DMS153 (cell line): ENCODE measurements at regions not wholly inside any gene's neighbourhood (a gene's known extent, or its start where the extent isn't known, plus 50 kb on each side); places are given as distances from the start of the nearest gene placed in this dataset.
"Not testable (repeated sequence)": the region's sequence is repeated elsewhere in the genome, so short reads cannot be mapped to it uniquely, and the experiment has no call there.

Source experiments
- DNase-seq: peaks from one replicate; lab custom pipeline; 2025; lab: John Stamatoyannopoulos, UW

DNA sequence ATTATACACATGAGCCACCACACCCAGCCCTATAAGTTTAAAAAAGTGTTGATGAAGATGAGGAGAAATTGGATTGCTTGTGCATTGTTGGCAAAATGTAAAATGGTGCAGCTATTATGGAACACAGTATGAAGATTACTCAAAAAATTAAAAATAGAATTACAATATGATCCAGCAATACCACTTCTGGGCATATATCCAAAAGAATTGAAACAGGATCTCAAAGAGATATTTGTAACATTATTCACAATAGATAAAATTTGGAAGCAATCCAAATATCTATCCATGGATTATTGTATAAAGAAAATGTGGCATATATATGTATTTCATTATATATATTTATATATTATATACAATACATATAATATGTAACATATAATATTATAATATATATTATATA, 515.6 kb upstream of the GNPDA2 start:
- DNase-seq = no peak

DNA sequence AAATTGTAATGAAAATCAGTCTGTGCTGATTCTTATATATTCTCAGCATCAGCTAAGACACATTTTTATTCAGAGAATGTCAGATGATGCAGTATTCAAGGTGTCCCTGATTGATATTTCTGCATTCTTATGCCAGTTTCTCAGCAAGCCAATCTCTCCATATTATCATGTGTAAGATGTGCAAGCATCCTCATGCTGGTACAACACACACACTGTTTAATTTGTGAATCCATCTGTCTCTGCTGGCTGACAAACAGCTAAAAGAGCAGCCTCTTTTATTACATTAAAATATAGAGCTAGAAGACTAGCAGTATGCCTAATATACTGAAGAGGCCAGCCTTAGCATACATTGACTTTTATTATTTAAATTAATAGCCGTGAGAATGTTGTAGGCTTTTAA, 502.9 kb upstream of the GNPDA2 start:
- no peak for DNase-seq

DNA sequence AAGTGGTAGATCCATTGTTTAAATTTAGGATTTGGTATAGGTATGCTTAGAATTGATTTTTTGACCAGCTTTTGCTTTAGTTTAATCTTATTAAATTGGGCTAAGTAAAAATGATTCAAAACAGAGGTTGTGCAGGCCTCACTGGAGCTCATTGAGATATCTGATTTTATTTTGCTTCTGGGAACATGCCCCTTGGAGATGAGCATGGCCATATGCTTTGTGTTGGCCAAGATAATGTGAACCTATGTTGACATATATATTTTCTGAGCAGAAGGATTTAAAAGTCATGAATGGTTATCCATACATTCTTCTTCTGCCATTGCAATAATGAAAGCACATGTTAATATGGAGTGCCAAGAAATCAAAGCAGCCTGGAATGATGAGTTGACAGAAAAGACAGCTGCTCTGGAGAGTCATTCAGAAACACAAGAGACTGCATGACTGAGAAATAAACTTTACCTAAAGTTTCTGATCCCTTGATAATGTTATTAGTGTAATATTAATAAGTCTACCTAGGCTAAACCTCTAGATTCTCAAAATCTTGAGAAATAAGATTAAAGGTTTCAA, 489.7 kb upstream of the GNPDA2 start:
- no peak for DNase-seq

DNA sequence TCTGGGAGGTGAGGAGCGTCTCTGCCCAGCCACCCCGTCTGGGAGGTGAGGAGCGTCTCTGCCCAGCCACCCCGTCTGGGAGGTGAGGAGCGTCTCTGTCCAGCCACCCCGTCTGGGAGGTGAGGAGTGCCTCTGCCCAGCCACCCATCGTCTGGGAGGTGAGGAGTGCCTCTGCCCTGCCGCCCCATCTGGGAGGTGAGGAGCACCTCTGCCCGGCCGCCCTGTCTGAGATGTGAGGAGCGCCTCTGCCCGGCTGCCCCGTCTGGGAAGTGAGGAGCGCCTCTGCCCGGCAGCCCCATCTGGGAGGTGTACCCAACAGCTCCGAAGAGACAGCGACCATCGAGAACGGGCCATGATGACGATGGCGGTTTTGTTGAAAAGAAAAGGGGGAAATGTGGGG, 482.1 kb upstream of the GNPDA2 start:
- not testable (repeated sequence) for DNase-seq

DNA sequence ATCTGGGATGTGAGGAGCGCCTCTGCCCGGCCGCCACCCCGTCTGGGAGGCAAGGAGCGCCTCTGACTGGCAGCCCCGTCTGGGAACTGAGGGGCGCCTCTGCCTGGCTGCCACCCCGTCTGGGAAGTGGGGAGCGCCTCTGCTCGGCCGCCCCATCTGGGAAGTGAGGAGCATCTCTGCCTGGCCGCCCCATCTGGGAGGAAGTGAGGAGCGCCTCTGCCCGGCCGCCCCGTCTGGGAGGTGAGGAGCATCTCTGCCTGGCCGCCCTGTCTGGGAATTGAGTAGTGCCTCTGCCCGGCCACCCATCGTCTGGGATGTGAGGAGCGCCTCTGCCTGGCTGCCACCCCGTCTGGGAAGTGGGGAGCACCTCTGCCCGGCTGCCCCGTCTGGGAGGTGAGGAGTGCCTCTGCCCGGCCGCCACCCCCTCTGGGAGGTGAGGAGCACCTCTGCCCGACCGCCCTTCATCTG, 481.5 kb upstream of the GNPDA2 start:
- DNase-seq = not testable (repeated sequence)

DNA sequence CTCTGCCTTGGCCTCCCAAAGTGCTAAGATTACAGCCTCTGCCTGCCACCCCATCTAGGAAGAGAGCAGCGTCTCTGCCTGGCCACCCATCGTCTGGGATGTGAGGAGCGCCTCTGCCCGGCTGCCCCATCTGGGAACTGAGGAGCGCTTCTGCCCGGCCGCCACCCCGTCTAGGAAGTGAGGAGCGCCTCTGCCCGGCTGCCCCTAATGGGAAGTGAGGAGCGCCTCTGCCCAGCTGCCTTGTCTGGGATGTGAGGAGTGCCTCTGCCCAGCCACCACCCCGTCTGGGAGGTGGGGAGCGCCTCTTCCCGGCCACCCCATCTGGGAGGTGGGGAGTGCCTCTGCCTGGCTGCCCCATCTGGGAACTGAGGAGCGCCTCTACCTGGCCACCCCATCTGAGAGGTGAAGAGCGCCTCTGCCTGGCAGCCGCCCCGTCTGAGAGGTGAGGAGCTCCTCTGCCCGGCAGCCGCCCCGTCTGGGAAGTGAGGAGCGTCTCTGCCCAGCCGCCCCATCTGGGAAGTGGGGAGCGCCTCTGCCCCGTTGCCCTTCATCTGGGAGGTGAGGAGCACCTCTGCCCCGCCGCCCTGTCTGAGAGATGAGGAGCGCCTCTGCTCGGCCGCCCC, 481.0 kb upstream of the GNPDA2 start:
- DNase-seq = not testable (repeated sequence)

DNA sequence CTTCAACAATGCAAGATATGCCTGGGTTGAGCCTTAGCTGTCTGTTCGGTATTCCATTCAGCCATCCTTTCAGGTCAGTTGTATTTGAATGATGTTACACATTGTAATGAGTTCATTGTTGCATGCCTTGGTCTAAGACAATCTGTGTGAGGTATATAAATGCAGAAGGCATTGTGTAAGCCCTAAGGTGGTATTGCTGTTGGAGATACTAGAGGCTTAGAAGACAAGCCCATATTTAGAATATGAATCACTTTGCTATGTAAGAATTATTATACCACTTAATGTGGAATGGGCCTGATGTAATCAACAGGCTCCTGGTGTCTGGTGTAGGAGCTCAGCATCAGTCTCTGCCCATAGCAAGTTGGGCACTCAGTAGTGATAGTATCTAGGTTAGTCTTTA, 473.4 kb upstream of the GNPDA2 start:
- DNase-seq = no peak

DNA sequence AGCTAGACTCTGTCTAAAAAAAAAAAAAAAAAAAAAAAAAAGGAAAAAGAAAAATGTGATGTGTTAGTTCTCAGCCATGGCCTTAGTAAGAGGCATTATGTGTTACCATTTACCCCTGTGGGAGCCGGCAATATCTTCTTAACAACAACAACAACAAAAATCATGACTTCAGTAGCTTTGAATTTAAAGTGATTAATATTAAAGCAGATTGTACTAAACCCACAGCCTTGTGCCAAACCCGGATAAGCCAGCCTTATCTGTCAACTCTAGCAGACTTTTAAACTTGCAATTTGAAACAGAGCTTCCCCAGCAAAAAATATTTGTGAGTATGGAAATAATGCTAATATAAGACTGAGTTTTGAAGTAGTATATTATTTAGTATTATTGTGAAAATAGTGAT, 462.1 kb upstream of the GNPDA2 start:
- no peak for DNase-seq

DNA sequence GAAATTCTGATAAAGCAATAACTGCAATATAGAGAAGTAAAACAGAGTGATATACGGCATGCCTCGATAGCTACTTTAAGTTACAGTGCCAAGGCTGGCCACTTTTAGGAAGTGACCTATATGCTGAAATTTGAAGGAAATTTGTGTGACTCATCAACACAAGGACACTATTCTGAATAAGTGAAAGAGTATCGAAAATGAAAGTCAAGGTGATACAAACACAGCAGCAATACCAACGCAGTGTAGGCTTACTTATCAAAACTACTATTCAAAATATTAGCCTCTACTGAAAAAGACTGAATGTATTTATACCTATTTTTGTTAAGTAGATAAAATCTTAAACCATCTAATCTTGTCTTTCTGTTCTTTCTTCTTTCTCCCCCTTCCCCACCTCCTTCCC, 459.9 kb upstream of the GNPDA2 start:
- no peak for DNase-seq

DNA sequence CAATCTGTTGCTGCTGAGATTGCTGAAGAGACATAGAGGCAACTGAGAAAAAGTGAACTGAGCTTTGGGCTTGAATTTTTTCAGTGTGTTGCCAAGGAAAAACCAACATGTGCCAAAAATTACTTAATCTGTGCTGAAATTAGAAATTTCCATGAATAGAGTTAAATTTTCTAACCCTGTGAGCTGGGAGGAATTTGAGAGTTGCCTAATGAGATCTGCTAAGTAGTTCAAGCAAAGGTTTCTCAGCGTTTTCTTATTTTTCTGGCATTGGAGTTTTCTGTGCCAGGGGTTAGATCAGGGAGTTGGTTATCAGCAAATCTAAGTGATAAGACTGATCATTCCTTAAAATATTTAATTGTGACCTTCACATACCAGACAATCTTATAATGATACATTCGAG, 457.5 kb upstream of the GNPDA2 start:
- DNase-seq = no peak

DNA sequence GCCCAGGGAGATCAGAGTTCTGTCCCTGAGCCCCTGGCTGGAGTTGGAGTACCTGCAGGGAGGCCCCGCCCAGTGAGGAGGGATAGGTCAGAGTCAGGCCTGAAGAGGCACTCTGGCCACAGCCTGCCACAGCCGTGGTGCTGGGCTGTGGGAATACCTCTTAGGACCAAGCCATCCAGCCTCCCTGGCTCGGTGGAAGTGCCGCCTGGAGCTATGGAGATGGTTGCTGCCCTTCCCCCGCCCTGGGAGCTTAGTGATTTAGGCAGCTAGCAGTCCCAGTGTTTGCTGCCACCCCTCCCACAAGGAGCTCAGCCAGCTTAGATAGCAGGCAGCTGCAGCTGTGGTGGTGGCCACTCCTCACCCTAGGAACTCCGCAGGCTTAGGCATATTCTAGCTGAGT, 446.3 kb upstream of the GNPDA2 start:
- no peak for DNase-seq

DNA sequence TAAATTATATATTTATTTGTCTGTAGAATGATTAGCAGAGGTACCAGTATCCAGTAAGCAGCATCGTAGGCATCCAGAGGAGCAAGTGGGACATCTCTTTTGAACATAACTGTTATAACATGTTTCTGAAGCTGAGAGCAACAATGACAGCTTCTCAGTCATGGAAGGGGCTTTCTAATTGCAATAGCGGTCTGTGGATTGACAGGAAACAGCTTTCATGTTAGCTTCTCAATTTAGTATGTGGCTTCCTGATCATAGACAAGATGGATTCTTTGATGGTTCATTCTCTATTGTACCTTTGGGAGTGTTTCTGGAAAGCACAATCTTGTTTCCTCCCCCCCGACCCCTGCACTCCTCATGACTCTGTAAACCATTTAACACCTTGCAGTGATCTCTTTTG, 434.6 kb upstream of the GNPDA2 start:
- no peak for DNase-seq

DNA sequence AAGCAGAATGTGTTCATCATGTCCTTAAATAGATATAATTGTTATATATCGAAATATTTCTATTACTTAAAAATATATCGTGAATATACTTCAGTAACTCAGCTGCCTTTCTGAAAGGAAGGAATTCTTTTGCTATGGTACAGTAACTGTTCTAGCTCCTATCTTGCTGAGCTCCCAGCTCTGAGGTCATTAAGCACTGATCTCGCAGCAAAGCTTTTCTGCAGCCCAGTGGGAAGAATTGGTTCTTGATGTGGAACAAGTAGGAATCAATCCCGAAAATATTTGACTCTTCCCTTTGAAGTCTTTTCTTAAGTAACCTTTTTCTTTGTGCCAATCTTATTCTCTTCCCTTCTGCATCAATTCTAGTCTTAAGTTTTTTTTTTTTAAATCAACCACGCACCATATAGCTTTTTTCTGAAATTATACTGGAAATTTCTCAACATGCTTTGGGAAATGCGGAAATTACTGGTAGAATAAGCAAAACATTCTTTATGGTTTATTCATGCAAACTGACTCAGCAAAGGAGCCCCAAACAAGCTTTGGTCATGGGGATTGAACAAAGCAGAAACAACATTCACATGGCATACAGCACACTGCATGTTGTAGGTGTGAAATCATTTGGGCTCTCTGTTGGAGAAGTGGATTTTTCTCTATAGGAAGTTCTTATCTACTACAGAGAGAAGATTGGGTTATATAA, 428.9 kb upstream of the GNPDA2 start:
- no peak for DNase-seq

DNA sequence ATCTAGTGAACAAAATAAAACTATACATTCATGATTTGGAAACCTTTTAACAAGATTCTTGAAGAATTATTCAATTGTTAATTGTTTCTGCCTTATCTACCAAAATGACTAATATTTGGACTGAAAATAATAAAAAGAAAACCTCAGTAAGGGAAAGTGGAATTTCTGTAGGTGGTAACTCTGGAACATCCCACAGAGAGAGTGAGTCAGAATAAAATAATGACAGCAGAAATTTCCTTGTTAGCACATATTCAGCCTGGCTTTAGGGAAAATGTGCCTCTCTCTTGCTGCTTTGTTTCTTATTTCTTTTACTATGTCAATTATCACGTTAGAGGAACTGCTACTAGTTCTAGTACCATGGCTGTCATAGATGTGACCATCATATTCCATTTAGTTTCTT, 421.5 kb upstream of the GNPDA2 start:
- DNase-seq = no peak

DNA sequence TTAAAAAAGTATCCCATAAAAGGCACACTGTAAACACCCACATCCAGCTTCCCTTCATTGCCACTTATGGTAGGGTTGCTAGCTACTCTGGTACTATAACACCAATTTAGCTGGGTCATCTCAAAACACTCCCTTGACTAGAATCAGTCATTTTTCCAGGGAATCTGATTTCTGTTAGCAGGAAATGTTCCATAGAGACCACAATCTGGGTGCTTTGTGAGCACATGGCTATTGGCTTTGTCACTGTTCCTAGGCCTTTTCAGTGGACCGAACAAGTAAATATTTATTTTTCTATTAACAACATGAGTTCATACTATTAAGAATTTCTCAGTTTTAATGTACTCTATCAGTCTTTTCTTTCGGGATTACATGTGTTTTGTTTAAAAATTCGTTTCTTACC, 404.7 kb upstream of the GNPDA2 start:
- DNase-seq = peak; percentile 33

DNA sequence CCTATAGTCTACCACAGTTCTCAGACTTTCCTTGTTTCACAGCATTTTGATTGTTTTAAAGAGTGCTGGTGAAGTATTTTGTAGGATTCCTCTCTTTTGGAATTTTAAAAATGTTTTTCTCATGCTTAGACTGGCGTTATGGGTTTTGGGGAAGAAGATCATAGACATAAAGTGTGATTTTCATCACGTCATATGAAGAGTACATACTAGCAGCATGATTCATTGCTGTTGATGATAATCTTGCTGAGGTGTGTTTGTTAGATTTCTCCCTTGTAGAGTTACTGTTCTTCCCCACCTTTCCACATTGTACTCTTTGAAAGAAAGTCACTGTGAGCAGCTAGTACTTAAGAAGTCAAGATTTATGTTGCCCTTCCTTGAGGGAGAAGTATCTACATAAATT, 396.1 kb upstream of the GNPDA2 start:
- DNase-seq = no peak

DNA sequence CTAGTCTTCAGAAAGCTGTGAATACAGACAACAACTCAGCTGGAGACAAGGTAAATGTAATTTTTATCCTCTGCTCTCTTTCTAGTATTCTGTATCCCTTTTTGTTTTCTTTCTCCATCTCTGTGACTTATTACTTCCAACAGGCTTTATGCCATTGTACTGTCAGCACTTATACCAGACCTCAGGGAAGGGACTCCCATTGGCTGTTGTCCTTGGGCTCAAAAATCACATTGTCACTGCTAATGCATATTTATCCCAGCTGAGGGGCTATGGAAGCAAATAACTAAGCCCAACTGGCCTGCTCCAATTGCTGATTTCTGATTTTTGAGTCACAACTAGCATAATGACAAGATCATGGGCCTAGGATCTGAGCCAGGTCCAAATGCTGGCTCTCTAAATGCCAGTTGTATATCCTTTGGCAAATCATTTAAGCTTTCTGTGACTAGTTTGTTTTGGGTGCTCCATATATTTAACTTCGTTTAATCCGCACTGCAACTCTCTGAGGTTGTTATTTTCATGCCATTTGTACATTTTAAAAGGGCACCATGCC, 395.1 kb upstream of the GNPDA2 start:
- no peak for DNase-seq

DNA sequence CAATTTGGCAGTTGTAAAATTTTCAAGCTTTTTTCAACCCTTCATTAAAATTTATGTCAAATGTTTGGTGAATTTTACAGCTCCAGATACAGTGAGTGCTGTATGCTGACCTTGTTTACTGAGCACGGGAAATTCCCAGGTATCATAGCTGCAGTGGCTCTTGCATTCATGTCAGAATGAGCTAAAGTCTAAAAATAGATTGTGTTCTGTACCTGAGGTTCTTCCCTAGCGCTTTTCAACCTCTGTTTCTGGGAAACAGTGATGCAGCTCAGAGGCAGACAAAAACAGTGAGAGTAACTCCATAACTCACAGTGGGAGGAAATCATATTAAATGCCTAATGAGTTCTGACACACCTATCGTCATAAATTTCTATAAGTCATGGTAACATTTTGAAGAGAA, 393.8 kb upstream of the GNPDA2 start:
- peak; percentile 82 for DNase-seq

DNA sequence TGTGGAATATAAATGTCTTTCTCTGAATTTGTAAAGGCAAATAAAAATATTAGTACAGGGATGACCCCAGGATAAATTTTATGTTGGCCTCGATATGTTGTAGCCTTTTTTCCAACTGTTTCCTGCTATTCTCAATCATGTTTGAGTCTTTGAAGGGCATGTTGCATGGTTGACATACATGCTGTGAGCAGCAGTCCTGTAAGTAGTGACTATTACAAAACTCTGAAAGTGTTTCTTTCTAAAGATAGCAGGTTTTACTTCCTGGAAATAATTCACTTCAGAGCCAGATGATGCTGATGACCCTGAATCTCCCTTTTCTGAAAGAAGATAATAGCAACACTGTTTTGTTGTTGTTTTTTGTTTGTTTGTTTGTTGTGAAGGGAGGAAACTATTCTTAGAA, 393.0 kb upstream of the GNPDA2 start:
- DNase-seq = no peak

DNA sequence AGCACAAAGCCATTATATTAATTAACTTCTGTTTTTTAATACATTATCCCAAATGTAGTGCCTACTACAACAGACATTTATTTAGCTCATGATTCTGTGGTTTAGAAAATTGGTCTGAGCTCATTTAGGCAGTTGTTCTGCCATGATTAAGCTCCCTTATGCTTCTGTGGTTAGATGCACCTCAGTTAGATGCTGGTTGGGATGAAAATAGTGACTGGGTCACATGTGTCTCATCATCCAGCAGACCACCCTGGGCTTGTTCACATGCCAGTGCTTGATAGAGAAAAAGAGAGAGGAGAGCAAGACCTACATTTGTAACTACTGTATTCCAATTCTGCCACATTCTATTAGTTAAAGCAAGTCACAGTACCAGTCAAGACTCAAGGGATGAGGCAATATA, 376.4 kb upstream of the GNPDA2 start:
- no peak for DNase-seq

DNA sequence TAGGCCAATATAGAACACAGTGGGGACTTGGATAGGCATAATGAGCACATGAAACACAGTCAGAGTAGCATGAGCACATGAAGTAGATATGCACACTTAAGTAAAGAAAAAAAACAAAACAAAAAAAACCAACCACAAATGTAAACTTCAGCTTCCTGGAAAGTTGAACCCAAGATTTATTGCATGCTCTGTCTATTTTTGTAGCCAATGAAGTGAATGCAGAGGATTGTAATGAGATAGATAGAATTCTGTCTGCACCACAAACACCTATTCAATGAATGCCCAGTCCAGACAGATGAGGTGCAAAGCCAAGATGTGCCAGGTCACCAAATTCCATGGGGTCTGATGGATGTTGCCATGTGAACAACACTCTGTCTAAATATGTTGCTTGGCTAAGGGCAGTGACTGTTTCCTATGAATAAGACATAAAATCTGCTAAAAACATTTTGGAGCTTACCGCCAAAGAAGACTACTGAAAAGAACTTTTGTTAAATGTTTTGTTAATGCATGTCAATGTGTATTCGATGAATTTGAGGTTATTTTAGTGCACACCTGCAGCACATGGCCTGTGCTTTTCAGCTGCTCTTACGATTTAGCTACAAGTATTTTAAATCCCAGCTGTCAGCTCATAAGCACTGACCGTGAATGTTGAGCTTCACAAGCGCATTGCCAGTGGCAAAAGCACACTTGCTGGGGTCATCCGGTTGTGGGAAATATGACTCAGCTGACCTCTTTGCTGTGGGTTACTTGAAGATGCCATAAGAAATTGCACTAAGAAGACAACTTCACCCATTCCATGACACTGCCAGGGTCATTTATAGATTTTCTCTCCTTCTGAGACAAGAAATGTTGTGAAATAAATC, 374.8 kb upstream of the GNPDA2 start:
- DNase-seq = no peak

DNA sequence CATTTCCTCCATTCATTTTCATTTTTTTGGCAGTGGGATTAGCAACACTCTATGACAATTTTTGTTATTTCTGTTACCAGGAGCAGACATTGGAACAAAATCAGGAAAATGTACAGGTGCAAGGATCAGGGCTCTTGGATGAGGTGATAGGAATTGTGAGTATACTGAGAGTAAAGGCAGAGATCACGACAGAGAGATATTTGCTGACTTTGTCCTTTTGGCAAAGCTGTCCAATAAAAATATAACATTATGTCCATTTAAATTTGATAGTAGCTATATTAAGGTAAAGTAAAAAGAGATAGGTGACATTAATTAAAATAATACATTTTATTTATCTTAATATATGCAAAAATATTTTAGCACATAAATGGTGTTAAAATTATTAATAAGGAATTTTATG, 373.1 kb upstream of the GNPDA2 start:
- DNase-seq = no peak
